Neural cell (in vitro differentiated cells): ENCODE measurements at regions not wholly inside any gene's neighbourhood (a gene's known extent, or its start where the extent isn't known, plus 50 kb on each side); places are given as distances from the start of the nearest gene placed in this dataset.

ENCODE experiments used
- H2AFZ ChIP-seq: fragments of 200-600, 300-800 bp; sonication (generic), shearing (Covaris generic); 2 replicates; pipeline ENCODE4 v1.6.0; 2014; ENCODE audit warnings: low read depth, mild to moderate bottlenecking, antibody characterized with exemption, low read length, moderate library complexity
- H3F3A ChIP-seq: fragments of 200-600 bp; shearing (Covaris generic); 2 replicates; pipeline ENCODE4 v1.6.1; 2016; ENCODE audit warnings: mild to moderate bottlenecking, moderate library complexity, mixed read lengths, antibody characterized with exemption, low read length; ENCODE audit not compliant: insufficient read depth, poor library complexity, severe bottlenecking
- H3K27ac ChIP-seq: fragments of 200-600, 300-800 bp; sonication (generic), shearing (Covaris generic); 2 replicates; pipeline ENCODE4 v1.5.1; 2014; ENCODE audit warnings: mild to moderate bottlenecking, low read length, moderate library complexity
- H3K27me3 ChIP-seq: fragments of 300-800, 200-600 bp; sonication (generic), shearing (Covaris generic); 2 replicates; pipeline ENCODE4 v1.6.0; 2014; ENCODE audit warnings: mild to moderate bottlenecking, low read depth, low read length, moderate library complexity; ENCODE audit not compliant: insufficient read depth
- H3K36me3 ChIP-seq: fragments of 300-800, 200-600 bp; sonication (generic), shearing (Covaris generic); 2 replicates; pipeline ENCODE4 v1.5.1; 2014; ENCODE audit warnings: mild to moderate bottlenecking, antibody characterized with exemption, low read length, moderate library complexity; ENCODE audit not compliant: insufficient read depth
- H3K4me2 ChIP-seq: fragments of 300-800, 200-600 bp; sonication (generic), shearing (Covaris generic); 2 replicates; pipeline ENCODE4 v1.6.0; 2014; ENCODE audit warnings: mild to moderate bottlenecking, low read length
- H3K4me3 ChIP-seq: fragments of 300-800, 200-600 bp; sonication (generic), shearing (Covaris generic); 2 replicates; pipeline ENCODE4 v1.5.1; 2014; ENCODE audit warnings: mild to moderate bottlenecking, low read length, moderate library complexity
- H3K79me2 ChIP-seq: fragments of 200-600 bp; shearing (Covaris generic); replicated peaks from 2 replicates; pipeline ENCODE4 v1.6.0; 2014; ENCODE audit warnings: mild to moderate bottlenecking, low read length, moderate library complexity; ENCODE audit not compliant: insufficient read depth
- H3K9ac ChIP-seq: fragments of 300-800, 200-600 bp; sonication (generic), shearing (Covaris generic); 2 replicates; pipeline ENCODE4 v1.6.1; 2016; ENCODE audit warnings: mild to moderate bottlenecking, low read length, mixed read lengths
- H3K9me2 ChIP-seq: fragments of 200-600 bp; shearing (Covaris generic); 2 replicates; pipeline ENCODE4 v1.6.1; 2016; ENCODE audit warnings: mild to moderate bottlenecking, low read length, mixed read lengths; ENCODE audit not compliant: insufficient read depth
- H3K9me3 ChIP-seq: fragments of 200-600, 300-800 bp; sonication (generic), shearing (Covaris generic); 2 replicates; pipeline ENCODE4 v1.6.1; 2016; ENCODE audit warnings: mild to moderate bottlenecking, mixed run types, low read length, moderate library complexity, mixed read lengths
- H4K20me1 ChIP-seq: fragments of 200-600 bp; shearing (Covaris generic); 2 replicates; pipeline ENCODE4 v1.6.1; 2016; ENCODE audit warnings: mild to moderate bottlenecking, mixed run types; ENCODE audit not compliant: insufficient read depth
- EP300 ChIP-seq: fragments of 450-650 bp; conservative IDR thresholded peaks from 2 replicates; pipeline ENCODE4 v1.6.1; 2014; ENCODE audit warnings: antibody characterized with exemption, mild to moderate bottlenecking, moderate library complexity; ENCODE audit not compliant: poor library complexity, severe bottlenecking
- EZH2 ChIP-seq: fragments of 200-600, 300-800 bp; shearing (Covaris generic), sonication (generic); IDR thresholded peaks from 2 replicates; pipeline ENCODE4 v1.6.1; 2014; ENCODE audit warnings: antibody characterized with exemption, low read length, borderline replicate concordance, mild to moderate bottlenecking; ENCODE audit not compliant: insufficient read depth, poor library complexity, severe bottlenecking
- MXI1 ChIP-seq: fragments of 450-650 bp; conservative IDR thresholded peaks from 2 replicates; pipeline ENCODE4 v1.6.1; 2014; ENCODE audit warnings: antibody characterized with exemption, mild to moderate bottlenecking; ENCODE audit not compliant: poor library complexity, severe bottlenecking
- POLR2AphosphoS5 ChIP-seq: IDR thresholded peaks from 2 replicates; pipeline ENCODE4 v1.6.1; 2012
- RAD21 ChIP-seq: fragments of 450-650 bp; conservative IDR thresholded peaks from 2 replicates; pipeline ENCODE4 v1.6.1; 2014; ENCODE audit warnings: antibody characterized with exemption, mild to moderate bottlenecking, moderate library complexity
- SMC3 ChIP-seq: fragments of 450-650 bp; conservative IDR thresholded peaks from 2 replicates; pipeline ENCODE4 v1.6.1; 2014; ENCODE audit warnings: antibody characterized with exemption, mild to moderate bottlenecking, moderate library complexity; ENCODE audit not compliant: poor library complexity
- TAF1 ChIP-seq: IDR thresholded peaks from 2 replicates; pipeline ENCODE4 v1.6.1; 2012; ENCODE audit warnings: low read depth
- TF ChIP-seq, protein P1 (sequence below): fragments of 450-650 bp; IDR thresholded peaks from 2 replicates; pipeline ENCODE4 v1.5.1; 2014; ENCODE audit warnings: antibody characterized with exemption, mild to moderate bottlenecking, moderate library complexity; ENCODE audit not compliant: poor library complexity, severe bottlenecking
- TF ChIP-seq, protein P2 (sequence below): IDR thresholded peaks from 2 replicates; pipeline ENCODE4 v1.6.1; 2012; ENCODE audit warnings: borderline replicate concordance

DNA sequence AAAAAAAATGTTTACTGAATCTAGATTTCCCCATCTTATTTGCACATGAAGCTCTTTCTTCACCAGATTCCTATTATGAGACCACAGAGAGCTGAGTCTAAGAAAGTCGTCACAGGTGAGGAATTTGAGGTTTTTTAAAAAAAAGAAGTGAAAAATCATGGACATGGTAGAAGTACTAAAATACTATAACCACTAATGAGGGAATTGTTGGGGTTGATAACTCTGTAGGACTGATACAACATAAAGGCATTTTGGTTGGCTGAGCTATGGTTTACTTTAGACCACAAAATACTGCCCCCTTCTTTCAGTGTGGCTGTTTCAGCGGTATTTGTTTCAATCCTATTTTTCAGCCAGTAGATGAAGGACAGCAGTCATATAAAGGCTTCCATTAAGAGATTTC lies 1111.3 kb downstream of the TYW1 start:
- Histone ChIP-seq H3K9me3 (no peaks in the 10 kb centered on the region), H3K9ac (no peak overlapping the region), H3K36me3 (no peaks in the 10 kb centered on the region), H3K9me2 (no peaks in the 10 kb centered on the region), H3K79me2 (no peaks in the 10 kb centered on the region), H3K4me2 (no peak overlapping the region), H3K27me3 (no peaks in the 10 kb centered on the region), H2AFZ (no peak overlapping the region), H3F3A (no peaks in the 10 kb centered on the region), H3K4me3 (no peak overlapping the region), H4K20me1 (no peaks in the 10 kb centered on the region), H3K27ac (no peak overlapping the region)
- TF ChIP-seq, protein P1, sequence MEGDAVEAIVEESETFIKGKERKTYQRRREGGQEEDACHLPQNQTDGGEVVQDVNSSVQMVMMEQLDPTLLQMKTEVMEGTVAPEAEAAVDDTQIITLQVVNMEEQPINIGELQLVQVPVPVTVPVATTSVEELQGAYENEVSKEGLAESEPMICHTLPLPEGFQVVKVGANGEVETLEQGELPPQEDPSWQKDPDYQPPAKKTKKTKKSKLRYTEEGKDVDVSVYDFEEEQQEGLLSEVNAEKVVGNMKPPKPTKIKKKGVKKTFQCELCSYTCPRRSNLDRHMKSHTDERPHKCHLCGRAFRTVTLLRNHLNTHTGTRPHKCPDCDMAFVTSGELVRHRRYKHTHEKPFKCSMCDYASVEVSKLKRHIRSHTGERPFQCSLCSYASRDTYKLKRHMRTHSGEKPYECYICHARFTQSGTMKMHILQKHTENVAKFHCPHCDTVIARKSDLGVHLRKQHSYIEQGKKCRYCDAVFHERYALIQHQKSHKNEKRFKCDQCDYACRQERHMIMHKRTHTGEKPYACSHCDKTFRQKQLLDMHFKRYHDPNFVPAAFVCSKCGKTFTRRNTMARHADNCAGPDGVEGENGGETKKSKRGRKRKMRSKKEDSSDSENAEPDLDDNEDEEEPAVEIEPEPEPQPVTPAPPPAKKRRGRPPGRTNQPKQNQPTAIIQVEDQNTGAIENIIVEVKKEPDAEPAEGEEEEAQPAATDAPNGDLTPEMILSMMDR: no peak

DNA sequence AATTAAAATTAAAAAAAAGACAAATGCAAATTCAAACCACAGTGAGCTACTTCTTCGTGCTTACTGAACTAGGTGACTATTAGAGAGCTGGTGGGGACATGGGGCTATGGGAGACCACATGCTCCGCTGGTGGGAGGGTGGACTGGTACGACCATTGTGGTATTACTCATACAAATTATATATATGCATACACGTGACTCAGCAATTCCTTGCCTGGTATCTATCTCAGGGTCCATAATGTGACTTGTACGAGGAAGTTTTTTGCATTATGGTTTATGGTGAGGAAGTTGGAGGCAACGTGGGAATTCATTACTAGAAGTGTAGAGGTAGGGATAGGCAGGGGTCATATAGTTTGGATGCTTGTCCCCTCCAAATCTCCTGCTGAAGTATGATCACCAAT lies 1112.7 kb downstream of the TYW1 start:
- no peak for TF ChIP-seq POLR2AphosphoS5
- no peak for TF ChIP-seq SMC3
- TF ChIP-seq EZH2: no peak
- no peak for TF ChIP-seq MXI1
- no peak for TF ChIP-seq EP300
- TF ChIP-seq RAD21: no peak
- H3K79me2 ChIP-seq: no peaks in the 10 kb centered on the region
- no peaks in the 10 kb centered on the region for H3K27me3 ChIP-seq
- H3K4me2 ChIP-seq: no peak overlapping the region
- H3K36me3 ChIP-seq: no peaks in the 10 kb centered on the region
- H3K27ac ChIP-seq: no peak overlapping the region
- H4K20me1 ChIP-seq: no peaks in the 10 kb centered on the region
- no peaks in the 10 kb centered on the region for H3K9me2 ChIP-seq
- H3F3A ChIP-seq: no peaks in the 10 kb centered on the region
- H3K9ac ChIP-seq: no peak overlapping the region
- H3K4me3 ChIP-seq: no peak overlapping the region
- no peak overlapping the region for H2AFZ ChIP-seq
- no peaks in the 10 kb centered on the region for H3K9me3 ChIP-seq

DNA sequence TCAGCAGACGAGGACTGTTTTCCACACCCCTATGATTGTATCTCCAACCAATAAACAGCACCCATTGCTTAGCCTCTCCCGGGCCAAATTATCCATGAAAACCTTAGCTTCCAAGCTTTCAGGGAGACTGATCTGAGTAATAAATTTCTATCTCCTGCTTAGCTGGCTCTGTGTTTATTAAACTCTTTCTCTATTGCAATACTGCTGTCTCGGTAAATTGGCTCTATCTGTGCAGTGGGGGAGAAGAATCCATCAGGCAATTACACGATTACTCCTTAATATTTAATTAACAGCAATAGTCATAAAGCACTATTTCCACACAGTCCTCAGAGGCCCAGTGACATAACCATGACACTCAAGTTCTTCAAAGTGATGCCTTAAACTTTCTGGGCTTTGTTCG lies 1122.8 kb downstream of the TYW1 start:
- H3K9me2 ChIP-seq: no peaks in the 10 kb centered on the region
- H2AFZ ChIP-seq: no peak overlapping the region
- no peaks in the 10 kb centered on the region for H3K79me2 ChIP-seq
- H3K4me3 ChIP-seq: no peak overlapping the region
- TF ChIP-seq EZH2: no peak
- no peak for TF ChIP-seq TAF1
- TF ChIP-seq, protein P2, sequence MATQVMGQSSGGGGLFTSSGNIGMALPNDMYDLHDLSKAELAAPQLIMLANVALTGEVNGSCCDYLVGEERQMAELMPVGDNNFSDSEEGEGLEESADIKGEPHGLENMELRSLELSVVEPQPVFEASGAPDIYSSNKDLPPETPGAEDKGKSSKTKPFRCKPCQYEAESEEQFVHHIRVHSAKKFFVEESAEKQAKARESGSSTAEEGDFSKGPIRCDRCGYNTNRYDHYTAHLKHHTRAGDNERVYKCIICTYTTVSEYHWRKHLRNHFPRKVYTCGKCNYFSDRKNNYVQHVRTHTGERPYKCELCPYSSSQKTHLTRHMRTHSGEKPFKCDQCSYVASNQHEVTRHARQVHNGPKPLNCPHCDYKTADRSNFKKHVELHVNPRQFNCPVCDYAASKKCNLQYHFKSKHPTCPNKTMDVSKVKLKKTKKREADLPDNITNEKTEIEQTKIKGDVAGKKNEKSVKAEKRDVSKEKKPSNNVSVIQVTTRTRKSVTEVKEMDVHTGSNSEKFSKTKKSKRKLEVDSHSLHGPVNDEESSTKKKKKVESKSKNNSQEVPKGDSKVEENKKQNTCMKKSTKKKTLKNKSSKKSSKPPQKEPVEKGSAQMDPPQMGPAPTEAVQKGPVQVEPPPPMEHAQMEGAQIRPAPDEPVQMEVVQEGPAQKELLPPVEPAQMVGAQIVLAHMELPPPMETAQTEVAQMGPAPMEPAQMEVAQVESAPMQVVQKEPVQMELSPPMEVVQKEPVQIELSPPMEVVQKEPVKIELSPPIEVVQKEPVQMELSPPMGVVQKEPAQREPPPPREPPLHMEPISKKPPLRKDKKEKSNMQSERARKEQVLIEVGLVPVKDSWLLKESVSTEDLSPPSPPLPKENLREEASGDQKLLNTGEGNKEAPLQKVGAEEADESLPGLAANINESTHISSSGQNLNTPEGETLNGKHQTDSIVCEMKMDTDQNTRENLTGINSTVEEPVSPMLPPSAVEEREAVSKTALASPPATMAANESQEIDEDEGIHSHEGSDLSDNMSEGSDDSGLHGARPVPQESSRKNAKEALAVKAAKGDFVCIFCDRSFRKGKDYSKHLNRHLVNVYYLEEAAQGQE: no peak
- TF ChIP-seq EP300: no peak
- no peak for TF ChIP-seq POLR2AphosphoS5
- TF ChIP-seq RAD21: no peak
- TF ChIP-seq SMC3: no peak
- no peak for TF ChIP-seq MXI1
- TF ChIP-seq, protein P1: no peak
- peaks cover 5% of the 10 kb centered on the region for H3K9me3 ChIP-seq
- H3F3A ChIP-seq: no peaks in the 10 kb centered on the region
- no peak overlapping the region for H3K4me2 ChIP-seq
- H3K27ac ChIP-seq: no peak overlapping the region
- no peaks in the 10 kb centered on the region for H3K27me3 ChIP-seq
- H4K20me1 ChIP-seq: no peaks in the 10 kb centered on the region
- H3K9ac ChIP-seq: no peak overlapping the region
- no peaks in the 10 kb centered on the region for H3K36me3 ChIP-seq
